Activated CD4-positive, CD25-positive, alpha-beta regulatory T cell (primary cell): ENCODE measurements at regions not wholly inside any gene's neighbourhood (a gene's known extent, or its start where the extent isn't known, plus 50 kb on each side); places are given as distances from the start of the nearest gene placed in this dataset.
"Not testable (repeated sequence)": the region's sequence is repeated elsewhere in the genome, so short reads cannot be mapped to it uniquely, and the experiment has no call there.

Experiments used
- DNase-seq, 4 experiments: peaks; one replicate each; lab custom pipeline; 2025; lab: John Stamatoyannopoulos, UW

GRCh38 chr6:164700497-164700896 is 608.9 kb downstream of the C6orf118 start:
- no peak for DNase-seq

- no peak for DNase-seq
Measured at GRCh38 chr6:164695896-164696295, 613.5 kb downstream of the C6orf118 start.

GRCh38 chr6:164694386-164694785 is 615.0 kb downstream of the C6orf118 start:
- DNase-seq: no peak

GRCh38 chr6:164693944-164694343 is 615.5 kb downstream of the C6orf118 start:
- DNase-seq: no peak

- no peak for DNase-seq
Measured at GRCh38 chr6:164692772-164693510, 616.5 kb downstream of the C6orf118 start.

GRCh38 chr6:164690702-164691500 is 618.5 kb downstream of the C6orf118 start:
- DNase-seq: no peak

GRCh38 chr6:164690241-164690640 is 619.2 kb downstream of the C6orf118 start:
- DNase-seq: no peak

- DNase-seq: no peak
Measured at GRCh38 chr6:164665328-164665727, 644.1 kb downstream of the C6orf118 start.

- no peak for DNase-seq
Measured at GRCh38 chr6:164663634-164664033, 645.8 kb downstream of the C6orf118 start.

GRCh38 chr6:164661716-164662115 is 647.7 kb downstream of the C6orf118 start:
- no peak for DNase-seq

GRCh38 chr6:164660781-164661180 is 648.6 kb downstream of the C6orf118 start:
- DNase-seq: no peak

GRCh38 chr6:164640956-164641355 is 668.4 kb downstream of the C6orf118 start:
- DNase-seq: no peak

- no peak for DNase-seq
Measured at GRCh38 chr6:164628302-164628931, 681.0 kb downstream of the C6orf118 start.

GRCh38 chr6:164616917-164617524 is 692.4 kb downstream of the C6orf118 start:
- DNase-seq: no peak

GRCh38 chr6:164612751-164613150 is 696.7 kb downstream of the C6orf118 start:
- no peak for DNase-seq

- not testable (repeated sequence) for DNase-seq
Measured at GRCh38 chr6:164610859-164611258, 698.5 kb downstream of the C6orf118 start.

GRCh38 chr6:164602415-164602814 is 707.0 kb downstream of the C6orf118 start:
- DNase-seq: not testable (repeated sequence)

GRCh38 chr6:164581563-164581962 is 727.8 kb downstream of the C6orf118 start:
- DNase-seq: no peak

- DNase-seq: no peak
Measured at GRCh38 chr6:164579035-164579434, 730.4 kb downstream of the C6orf118 start.

GRCh38 chr6:164578616-164579015 is 730.8 kb downstream of the C6orf118 start:
- DNase-seq: no peak

- no peak for DNase-seq
Measured at GRCh38 chr6:164570801-164571200, 738.6 kb downstream of the C6orf118 start.

- no peak for DNase-seq
Measured at GRCh38 chr6:164569509-164569908, 739.9 kb downstream of the C6orf118 start.
